Type B pancreatic cell (in vitro differentiated cells): ENCODE measurements at regions not wholly inside any gene's neighbourhood (a gene's known extent, or its start where the extent isn't known, plus 50 kb on each side); places are given as distances from the start of the nearest gene placed in this dataset.
A peak's percentile ranks its signal among the peaks of the same experiment; 100 is the strongest.

Experiments used
- DNase-seq: peaks from one replicate; pipeline ENCODE4 v3.0.0; 2021; ENCODE audit warnings: mixed read lengths; ENCODE audit not compliant: unreplicated experiment; ENCODE audit errors: extremely low spot score
- H3K27ac Mint-ChIP-seq: 2 replicates; pipeline ENCODE4 v1.8.0; 2021; ENCODE audit warnings: mild to moderate bottlenecking, mixed read lengths
- H3K27me3 Mint-ChIP-seq: 2 replicates; pipeline ENCODE4 v1.8.0; 2021; ENCODE audit warnings: mixed read lengths
- H3K36me3 Mint-ChIP-seq: 2 replicates; pipeline ENCODE4 v1.8.0; 2021; ENCODE audit warnings: mixed read lengths
- H3K4me1 Mint-ChIP-seq: one replicate; pipeline ENCODE4 v1.8.0; 2021; ENCODE audit warnings: mixed read lengths; ENCODE audit not compliant: unreplicated experiment
- H3K4me3 Mint-ChIP-seq: 2 replicates; pipeline ENCODE4 v1.8.0; 2021; ENCODE audit warnings: mild to moderate bottlenecking, mixed read lengths
- H3K9me3 Mint-ChIP-seq: 2 replicates; pipeline ENCODE4 v1.8.0; 2021; ENCODE audit warnings: mixed read lengths
- CTCF ChIP-seq: fragments of 200-600 bp; sonication (generic); conservative IDR thresholded peaks from 2 replicates; pipeline ENCODE4 v1.5.0; 2021; ENCODE audit warnings: antibody characterized with exemption, mild to moderate bottlenecking

- peaks cover 4% of the 10 kb centered on the region for H3K9me3 Mint-ChIP-seq
- TF ChIP-seq CTCF: no peak
- no peak for DNase-seq
- H3K4me3 Mint-ChIP-seq: no peak overlapping the region
- no peaks in the 10 kb centered on the region for H3K36me3 Mint-ChIP-seq
- no peak overlapping the region for H3K27ac Mint-ChIP-seq
- no peaks in the 10 kb centered on the region for H3K27me3 Mint-ChIP-seq
- peaks cover 39% of the 10 kb centered on the region for H3K4me1 Mint-ChIP-seq
Measured at GRCh38 chr2:234423884-234424283, 73.0 kb downstream of the ARL4C start.

GRCh38 chr2:234422981-234423431 is 73.9 kb downstream of the ARL4C start:
- peaks cover 39% of the 10 kb centered on the region for H3K4me1 Mint-ChIP-seq
- DNase-seq: no peak
- H3K27ac Mint-ChIP-seq: peak overlapping the region; percentile 96
- H3K27me3 Mint-ChIP-seq: no peaks in the 10 kb centered on the region
- no peak overlapping the region for H3K4me3 Mint-ChIP-seq
- H3K9me3 Mint-ChIP-seq: peaks cover 11% of the 10 kb centered on the region
- TF ChIP-seq CTCF: no peak
- no peaks in the 10 kb centered on the region for H3K36me3 Mint-ChIP-seq

GRCh38 chr2:234422273-234422732 is 74.6 kb downstream of the ARL4C start:
- Mint-ChIP-seq H3K36me3 (no peaks in the 10 kb centered on the region), H3K4me3 (peak overlapping the region; percentile 42), H3K9me3 (peaks cover 8% of the 10 kb centered on the region), H3K27me3 (no peaks in the 10 kb centered on the region), H3K4me1 (peaks cover 33% of the 10 kb centered on the region), H3K27ac (peak overlapping the region; percentile 96)
- no peak for TF ChIP-seq CTCF
- DNase-seq: no peak

- no peak for TF ChIP-seq CTCF
- Mint-ChIP-seq H3K27me3 (no peaks in the 10 kb centered on the region), H3K27ac (peak overlapping the region; percentile 76), H3K9me3 (peaks cover 13% of the 10 kb centered on the region), H3K4me3 (no peak overlapping the region), H3K36me3 (no peaks in the 10 kb centered on the region), H3K4me1 (peaks cover 20% of the 10 kb centered on the region)
- no peak for DNase-seq
Measured at GRCh38 chr2:234420408-234420807, 76.5 kb downstream of the ARL4C start.

GRCh38 chr2:234419726-234420125 is 77.2 kb downstream of the ARL4C start:
- DNase-seq: no peak
- TF ChIP-seq CTCF: no peak
- H3K4me1 Mint-ChIP-seq: peaks cover 20% of the 10 kb centered on the region
- peak overlapping the region; percentile 36 for H3K4me3 Mint-ChIP-seq
- no peaks in the 10 kb centered on the region for H3K36me3 Mint-ChIP-seq
- peak overlapping the region; percentile 76 for H3K27ac Mint-ChIP-seq
- no peaks in the 10 kb centered on the region for H3K27me3 Mint-ChIP-seq
- H3K9me3 Mint-ChIP-seq: peaks cover 15% of the 10 kb centered on the region

GRCh38 chr2:234415706-234416105 is 81.2 kb downstream of the ARL4C start:
- H3K9me3 Mint-ChIP-seq: peaks cover 15% of the 10 kb centered on the region
- no peaks in the 10 kb centered on the region for H3K36me3 Mint-ChIP-seq
- H3K4me3 Mint-ChIP-seq: no peak overlapping the region
- TF ChIP-seq CTCF: no peak
- H3K27me3 Mint-ChIP-seq: no peaks in the 10 kb centered on the region
- no peak for DNase-seq
- peak overlapping the region; percentile 35 for H3K27ac Mint-ChIP-seq
- H3K4me1 Mint-ChIP-seq: peaks cover 20% of the 10 kb centered on the region
